Activated naive CD8-positive, alpha-beta T cell treated with anti-CD3 and anti-CD28 coated beads, Interleukin-2, amount 10 ng/mL, durations not matched to agents 7 days and 5 days (primary cell): ENCODE measurements at regions not wholly inside any gene's neighbourhood (a gene's known extent, or its start where the extent isn't known, plus 50 kb on each side); places are given as distances from the start of the nearest gene placed in this dataset.

Experiments
- ATAC-seq: fragments of 150-1000 bp; cut with Tn5 transposase; one replicate; pipeline ENCODE4 v1.10.0; 2021; ENCODE audit warnings: low read depth, moderate library complexity
- POLR2A ChIA-PET: fragments of 350-600 bp; sonication (Branson Sonifier 250); formaldehyde crosslinking; loops from one replicate; lab custom pipeline; 2021; ENCODE audit warnings: antibody characterized with exemption; lab: Charles Lee
- DNase-seq: peaks from one replicate; pipeline ENCODE4 v3.0.0; 2021
- H3K27ac Mint-ChIP-seq: one replicate; pipeline ENCODE4 v1.8.0; 2022; ENCODE audit warnings: mild to moderate bottlenecking, mixed read lengths
- H3K27me3 Mint-ChIP-seq: one replicate; pipeline ENCODE4 v1.8.0; 2022; ENCODE audit warnings: mild to moderate bottlenecking, moderate library complexity, mixed read lengths
- H3K36me3 Mint-ChIP-seq: one replicate; pipeline ENCODE4 v1.8.0; 2021; ENCODE audit warnings: mild to moderate bottlenecking, mixed read lengths
- H3K4me1 Mint-ChIP-seq: one replicate; pipeline ENCODE4 v1.8.0; 2021; ENCODE audit warnings: mixed read lengths
- H3K4me3 Mint-ChIP-seq: one replicate; pipeline ENCODE4 v1.8.0; 2022; ENCODE audit warnings: mild to moderate bottlenecking, moderate library complexity, mixed read lengths
- H3K9me3 Mint-ChIP-seq: one replicate; pipeline ENCODE4 v1.8.0; 2021; ENCODE audit warnings: mixed read lengths

GRCh38 chr4:124083711-124084110 lies 628.8 kb downstream of the ANKRD50 start:
- POLR2A ChIA-PET, result no interaction called here
- no peak for ATAC-seq
- no peaks in the 10 kb centered on the region for H3K36me3 Mint-ChIP-seq
- H3K4me3 Mint-ChIP-seq, result no peak overlapping the region
- no peaks in the 10 kb centered on the region for H3K27me3 Mint-ChIP-seq
- H3K4me1 Mint-ChIP-seq, result no peaks in the 10 kb centered on the region
- no peak overlapping the region for H3K27ac Mint-ChIP-seq
- DNase-seq, result no peak
- H3K9me3 Mint-ChIP-seq, result no peaks in the 10 kb centered on the region

- no peaks in the 10 kb centered on the region for H3K4me1 Mint-ChIP-seq
- ATAC-seq (no peak), DNase-seq (no peak)
- no peaks in the 10 kb centered on the region for H3K36me3 Mint-ChIP-seq
- POLR2A ChIA-PET, result no interaction called here
- no peaks in the 10 kb centered on the region for H3K9me3 Mint-ChIP-seq
- H3K27ac Mint-ChIP-seq, result no peak overlapping the region
- no peak overlapping the region for H3K4me3 Mint-ChIP-seq
- H3K27me3 Mint-ChIP-seq, result no peaks in the 10 kb centered on the region
Observed at GRCh38 chr4:124085561-124086180, 626.9 kb downstream of the ANKRD50 start.

GRCh38 chr4:124090021-124090420 lies 622.5 kb downstream of the ANKRD50 start:
- H3K4me1 Mint-ChIP-seq, result no peaks in the 10 kb centered on the region
- no peak overlapping the region for H3K4me3 Mint-ChIP-seq
- DNase-seq, result no peak
- no peak for ATAC-seq
- peaks cover 2% of the 10 kb centered on the region for H3K9me3 Mint-ChIP-seq
- H3K36me3 Mint-ChIP-seq, result no peaks in the 10 kb centered on the region
- no peak overlapping the region for H3K27ac Mint-ChIP-seq
- H3K27me3 Mint-ChIP-seq, result peaks cover 2% of the 10 kb centered on the region
- POLR2A ChIA-PET, result no interaction called here

- peaks cover 2% of the 10 kb centered on the region for H3K9me3 Mint-ChIP-seq
- peaks cover 2% of the 10 kb centered on the region for H3K27me3 Mint-ChIP-seq
- H3K27ac Mint-ChIP-seq, result no peak overlapping the region
- DNase-seq (no peak), ATAC-seq (no peak)
- H3K36me3 Mint-ChIP-seq, result no peaks in the 10 kb centered on the region
- POLR2A ChIA-PET, result no interaction called here
- H3K4me1 Mint-ChIP-seq, result no peaks in the 10 kb centered on the region
- H3K4me3 Mint-ChIP-seq, result no peak overlapping the region
Observed at GRCh38 chr4:124092101-124092500, 620.4 kb downstream of the ANKRD50 start.

GRCh38 chr4:124092541-124092984 lies 620.0 kb downstream of the ANKRD50 start:
- Mint-ChIP-seq H3K4me1 (no peaks in the 10 kb centered on the region), H3K36me3 (no peaks in the 10 kb centered on the region), H3K27ac (no peak overlapping the region), H3K4me3 (no peak overlapping the region), H3K9me3 (peaks cover 2% of the 10 kb centered on the region), H3K27me3 (peaks cover 2% of the 10 kb centered on the region)
- DNase-seq, result no peak
- no peak for ATAC-seq
- POLR2A ChIA-PET, result no interaction called here

GRCh38 chr4:124095621-124096020 lies 616.9 kb downstream of the ANKRD50 start:
- POLR2A ChIA-PET, result no interaction called here
- H3K27me3 Mint-ChIP-seq, result peaks cover 2% of the 10 kb centered on the region
- no peak overlapping the region for H3K27ac Mint-ChIP-seq
- peaks cover 2% of the 10 kb centered on the region for H3K9me3 Mint-ChIP-seq
- H3K4me3 Mint-ChIP-seq, result no peak overlapping the region
- H3K36me3 Mint-ChIP-seq, result no peaks in the 10 kb centered on the region
- ATAC-seq (no peak), DNase-seq (no peak)
- H3K4me1 Mint-ChIP-seq, result no peaks in the 10 kb centered on the region

- ATAC-seq (no peak), DNase-seq (no peak)
- POLR2A ChIA-PET, result no interaction called here
- no peaks in the 10 kb centered on the region for H3K36me3 Mint-ChIP-seq
- peaks cover 2% of the 10 kb centered on the region for H3K9me3 Mint-ChIP-seq
- H3K4me1 Mint-ChIP-seq, result no peaks in the 10 kb centered on the region
- H3K27me3 Mint-ChIP-seq, result peaks cover 2% of the 10 kb centered on the region
- no peak overlapping the region for H3K27ac Mint-ChIP-seq
- no peak overlapping the region for H3K4me3 Mint-ChIP-seq
Observed at GRCh38 chr4:124096290-124096689, 616.2 kb downstream of the ANKRD50 start.

GRCh38 chr4:124097447-124097846 lies 615.1 kb downstream of the ANKRD50 start:
- POLR2A ChIA-PET, result no interaction called here
- DNase-seq, result no peak
- H3K27ac Mint-ChIP-seq, result no peak overlapping the region
- H3K36me3 Mint-ChIP-seq, result no peaks in the 10 kb centered on the region
- no peaks in the 10 kb centered on the region for H3K4me1 Mint-ChIP-seq
- ATAC-seq, result no peak
- H3K27me3 Mint-ChIP-seq, result peaks cover 2% of the 10 kb centered on the region
- peaks cover 2% of the 10 kb centered on the region for H3K9me3 Mint-ChIP-seq
- H3K4me3 Mint-ChIP-seq, result no peak overlapping the region

- no peaks in the 10 kb centered on the region for H3K4me1 Mint-ChIP-seq
- POLR2A ChIA-PET, result no interaction called here
- no peak overlapping the region for H3K27ac Mint-ChIP-seq
- no peaks in the 10 kb centered on the region for H3K27me3 Mint-ChIP-seq
- no peak overlapping the region for H3K4me3 Mint-ChIP-seq
- ATAC-seq, result no peak
- H3K36me3 Mint-ChIP-seq, result no peaks in the 10 kb centered on the region
- H3K9me3 Mint-ChIP-seq, result no peaks in the 10 kb centered on the region
- no peak for DNase-seq
Observed at GRCh38 chr4:124104101-124104500, 608.4 kb downstream of the ANKRD50 start.

- POLR2A ChIA-PET, result no interaction called here
- H3K9me3 Mint-ChIP-seq, result no peaks in the 10 kb centered on the region
- no peaks in the 10 kb centered on the region for H3K4me1 Mint-ChIP-seq
- no peaks in the 10 kb centered on the region for H3K36me3 Mint-ChIP-seq
- H3K4me3 Mint-ChIP-seq, result no peak overlapping the region
- ATAC-seq, result no peak
- H3K27ac Mint-ChIP-seq, result no peak overlapping the region
- H3K27me3 Mint-ChIP-seq, result no peaks in the 10 kb centered on the region
- no peak for DNase-seq
Observed at GRCh38 chr4:124104628-124105027, 607.9 kb downstream of the ANKRD50 start.

GRCh38 chr4:124105212-124105611 lies 607.3 kb downstream of the ANKRD50 start:
- Mint-ChIP-seq H3K27me3 (no peaks in the 10 kb centered on the region), H3K4me1 (no peaks in the 10 kb centered on the region), H3K27ac (no peak overlapping the region), H3K4me3 (no peak overlapping the region), H3K36me3 (no peaks in the 10 kb centered on the region), H3K9me3 (no peaks in the 10 kb centered on the region)
- no peak for ATAC-seq
- POLR2A ChIA-PET, result no interaction called here
- DNase-seq, result no peak

- H3K4me3 Mint-ChIP-seq, result no peak overlapping the region
- DNase-seq (no peak), ATAC-seq (no peak)
- no peaks in the 10 kb centered on the region for H3K4me1 Mint-ChIP-seq
- no peaks in the 10 kb centered on the region for H3K36me3 Mint-ChIP-seq
- POLR2A ChIA-PET, result no interaction called here
- no peak overlapping the region for H3K27ac Mint-ChIP-seq
- no peaks in the 10 kb centered on the region for H3K9me3 Mint-ChIP-seq
- peaks cover 3% of the 10 kb centered on the region for H3K27me3 Mint-ChIP-seq
Observed at GRCh38 chr4:124111411-124111810, 601.1 kb downstream of the ANKRD50 start.

- H3K4me1 Mint-ChIP-seq, result no peaks in the 10 kb centered on the region
- H3K9me3 Mint-ChIP-seq, result no peaks in the 10 kb centered on the region
- POLR2A ChIA-PET, result no interaction called here
- ATAC-seq (no peak), DNase-seq (no peak)
- no peak overlapping the region for H3K4me3 Mint-ChIP-seq
- H3K36me3 Mint-ChIP-seq, result no peaks in the 10 kb centered on the region
- peaks cover 3% of the 10 kb centered on the region for H3K27me3 Mint-ChIP-seq
- H3K27ac Mint-ChIP-seq, result no peak overlapping the region
Observed at GRCh38 chr4:124111922-124112321, 600.6 kb downstream of the ANKRD50 start.

- Mint-ChIP-seq H3K36me3 (no peaks in the 10 kb centered on the region), H3K4me1 (no peaks in the 10 kb centered on the region), H3K27me3 (peaks cover 2% of the 10 kb centered on the region), H3K9me3 (no peaks in the 10 kb centered on the region), H3K27ac (no peak overlapping the region), H3K4me3 (no peak overlapping the region)
- ATAC-seq, result no peak
- DNase-seq, result no peak
- POLR2A ChIA-PET, result no interaction called here
Observed at GRCh38 chr4:124118061-124118460, 594.5 kb downstream of the ANKRD50 start.
